HCT116 (cell line): ENCODE measurements at regions not wholly inside any gene's neighbourhood (a gene's known extent, or its start where the extent isn't known, plus 50 kb on each side); places are given as distances from the start of the nearest gene placed in this dataset.

ENCODE experiments used
- ATAC-seq: fragments of 200-7000 bp; cut with Tn5 transposase; 2 replicates; pipeline ENCODE4 v1.9.1; 2020; ENCODE audit warnings: mild to moderate bottlenecking, moderate library complexity
- BruUV-seq: library from RNA; stranded (reverse); fragments of 400-500 nt; replicated peaks from 2 replicates; lab custom pipeline; 2021; lab: Mats Ljungman, UMichigan
- CTCF ChIA-PET: fragments of 300-600 bp; sonication (Branson Sonifier 250); formaldehyde crosslinking; loops from one replicate; lab custom pipeline; 2021; ENCODE audit warnings: antibody characterized with exemption; lab: Charles Lee
- POLR2A ChIA-PET: fragments of 300-600, 350-600 bp; sonication (Branson Sonifier 250); formaldehyde crosslinking; loops from one replicate; lab custom pipeline; 2021; ENCODE audit warnings: antibody characterized with exemption; lab: Charles Lee
- RAD21 ChIA-PET, 2 experiments: fragments of 300-600 bp; sonication (Branson Sonifier 250); formaldehyde crosslinking; loops; one replicate each; lab custom pipeline; 2023; ENCODE audit warnings: low total read pairs in 2 of 2; ENCODE audit not compliant: uncharacterized antibody in 2 of 2, unreplicated experiment in 2 of 2, low non-redundant PET in 1 of 2; lab: Charles Lee
- DNase-seq: peaks from one replicate; pipeline ENCODE4 v3.0.0-alpha.2; 2010; ENCODE audit warnings: low read depth, low spot score
- H2AFZ ChIP-seq: fragments of 200-600 bp; shearing (Covaris generic), sonication (generic); 2 replicates; pipeline ENCODE4 v1.6.1; 2017; ENCODE audit warnings: low read depth, mixed run types, mixed read lengths, antibody characterized with exemption, low read length; ENCODE audit not compliant: poor library complexity, severe bottlenecking
- H3K27ac ChIP-seq: 2 replicates; pipeline ENCODE4 v1.5.1; 2012; ENCODE audit warnings: low read depth, low read length
- H3K27me3 ChIP-seq: fragments of 200-600 bp; sonication (generic); 2 replicates; pipeline ENCODE4 v1.6.1; 2016; ENCODE audit warnings: mixed run types, low read length, mixed read lengths; ENCODE audit not compliant: insufficient read depth
- H3K36me3 ChIP-seq, 2 experiments: fragments of 200-500 bp in 1 of 2; fragments of 200-600 bp in 1 of 2; sonication (Bioruptor generic) in 1 of 2; sonication (generic) in 1 of 2; 2 replicates each; pipeline versions ENCODE4 v1.5.1 to v1.6.1; 2014 to 2016; ENCODE audit warnings: low read length in 2 of 2, inconsistent platforms in 1 of 2, mixed read lengths in 1 of 2, mixed run types in 1 of 2; ENCODE audit not compliant: insufficient read depth in 2 of 2, control insufficient read depth in 1 of 2
- H3K4me1 ChIP-seq, 2 experiments: fragments of 200-600 bp in 1 of 2; sonication (generic) in 1 of 2; 2 replicates each; pipeline versions ENCODE4 v1.5.1 to v1.6.1; 2012 to 2017; ENCODE audit warnings: low read length in 2 of 2, inconsistent platforms in 1 of 2, mild to moderate bottlenecking in 1 of 2, mixed read lengths in 1 of 2, mixed run types in 1 of 2, moderate library complexity in 1 of 2; ENCODE audit not compliant: insufficient read depth in 2 of 2, control insufficient read depth in 1 of 2
- H3K4me2 ChIP-seq: fragments of 200-600 bp; sonication (generic); 2 replicates; pipeline ENCODE4 v1.6.1; 2017; ENCODE audit warnings: mixed run types, low read length, mixed read lengths
- H3K4me3 ChIP-seq, 2 experiments: fragments of 200-600 bp in 1 of 2; sonication (generic) in 1 of 2; replicated peaks in 1 of 2; 2 replicates each; pipeline ENCODE4 v1.5.1; 2011 to 2016; ENCODE audit warnings: low read length in 2 of 2, control low read depth in 1 of 2, low read depth in 1 of 2, mild to moderate bottlenecking in 1 of 2, mixed read lengths in 1 of 2, mixed run types in 1 of 2
- H3K79me2 ChIP-seq: fragments of 200-600 bp; sonication (generic); 2 replicates; pipeline ENCODE4 v1.6.1; 2017; ENCODE audit warnings: mild to moderate bottlenecking, mixed run types, low read length, moderate library complexity, mixed read lengths; ENCODE audit not compliant: insufficient read depth
- H3K9ac ChIP-seq: fragments of 200-600 bp; sonication (generic); 2 replicates; pipeline ENCODE4 v1.6.1; 2016; ENCODE audit warnings: low read length, mixed read lengths
- H3K9me2 ChIP-seq: fragments of 200-600 bp; sonication (generic), shearing (Covaris generic); 2 replicates; pipeline ENCODE4 v1.6.1; 2017; ENCODE audit warnings: mixed run types, mild to moderate bottlenecking, moderate library complexity; ENCODE audit not compliant: insufficient read depth
- H3K9me3 ChIP-seq, 2 experiments: fragments of 200-500 bp in 1 of 2; fragments of 200-600 bp in 1 of 2; sonication (Bioruptor generic) in 1 of 2; sonication (generic) in 1 of 2; 2 replicates each; pipeline ENCODE4 v1.6.1; 2014 to 2017; ENCODE audit warnings: low read length in 2 of 2, mixed read lengths in 2 of 2, inconsistent platforms in 1 of 2, low read depth in 1 of 2, mild to moderate bottlenecking in 1 of 2, mixed run types in 1 of 2, moderate library complexity in 1 of 2; ENCODE audit not compliant: control insufficient read depth in 1 of 2, insufficient read depth in 1 of 2
- H4K20me1 ChIP-seq: fragments of 200-600 bp; sonication (generic), shearing (Covaris generic); 2 replicates; pipeline ENCODE4 v1.6.1; 2017; ENCODE audit warnings: mixed run types, mild to moderate bottlenecking, moderate library complexity; ENCODE audit not compliant: insufficient read depth
- CEBPB ChIP-seq: IDR thresholded peaks from 2 replicates; pipeline ENCODE4 v1.6.1; 2012; ENCODE audit warnings: low read depth
- EGR1 ChIP-seq: IDR thresholded peaks from 2 replicates; pipeline ENCODE4 v1.6.1; 2012; ENCODE audit warnings: low read depth
- EZH2phosphoT487 ChIP-seq: fragments of 200-600 bp; IDR thresholded peaks from 2 replicates; pipeline ENCODE4 v1.6.1; 2018; ENCODE audit warnings: antibody characterized with exemption, borderline replicate concordance
- FOSL1 ChIP-seq: IDR thresholded peaks from 2 replicates; pipeline ENCODE4 v1.6.1; 2012; ENCODE audit warnings: low read depth
- JUND ChIP-seq: IDR thresholded peaks from 2 replicates; pipeline ENCODE4 v1.6.1; 2012
- POLR2AphosphoS5 ChIP-seq: IDR thresholded peaks from 2 replicates; pipeline ENCODE4 v1.6.1; 2011; ENCODE audit warnings: mild to moderate bottlenecking, low read depth, low read length, moderate library complexity
- RAD21 ChIP-seq: IDR thresholded peaks from 2 replicates; pipeline ENCODE4 v1.6.1; 2012; ENCODE audit warnings: low read depth, mild to moderate bottlenecking
- SRF ChIP-seq: IDR thresholded peaks from 2 replicates; pipeline ENCODE4 v1.6.1; 2012; ENCODE audit warnings: low read depth
- YY1 ChIP-seq: IDR thresholded peaks from 2 replicates; pipeline ENCODE4 v1.6.1; 2011; ENCODE audit warnings: low read length, low read depth, moderate library complexity, mild to moderate bottlenecking; ENCODE audit not compliant: insufficient replicate concordance; ENCODE audit errors: extremely low read depth
- ZFX ChIP-seq: fragments of 450-650 bp; IDR thresholded peaks from 2 replicates; pipeline ENCODE4 v1.6.1; 2017
- intact Hi-C: fragments of 100-400 bp; cut with micrococcal nuclease; formaldehyde crosslinking; loops from 2 replicates; pipeline ENCODE4 v1.10.0; 2022
- TF ChIP-seq, protein P1 (sequence below), 3 experiments: fragments of 200-600 bp in 1 of 3; sonication (generic) in 1 of 3; IDR thresholded peaks in 2 of 3; conservative IDR thresholded peaks in 1 of 3; 2 replicates each; pipeline ENCODE4 v1.5.1; 2012 to 2017; ENCODE audit warnings: low read depth in 2 of 3, low read length in 2 of 3, antibody characterized with exemption in 1 of 3, borderline replicate concordance in 1 of 3, control low read depth in 1 of 3, mild to moderate bottlenecking in 1 of 3, mixed read lengths in 1 of 3, mixed run types in 1 of 3, moderate library complexity in 1 of 3; ENCODE audit not compliant: insufficient read depth in 1 of 3
- TF ChIP-seq, protein P2 (sequence below): IDR thresholded peaks from 2 replicates; pipeline ENCODE4 v1.6.1; 2012
- TF ChIP-seq, protein P3 (sequence below): IDR thresholded peaks from 2 replicates; pipeline ENCODE4 v1.6.1; 2011; ENCODE audit warnings: mild to moderate bottlenecking, low read length, moderate library complexity; ENCODE audit not compliant: insufficient replicate concordance; ENCODE audit errors: extremely low read depth

DNA sequence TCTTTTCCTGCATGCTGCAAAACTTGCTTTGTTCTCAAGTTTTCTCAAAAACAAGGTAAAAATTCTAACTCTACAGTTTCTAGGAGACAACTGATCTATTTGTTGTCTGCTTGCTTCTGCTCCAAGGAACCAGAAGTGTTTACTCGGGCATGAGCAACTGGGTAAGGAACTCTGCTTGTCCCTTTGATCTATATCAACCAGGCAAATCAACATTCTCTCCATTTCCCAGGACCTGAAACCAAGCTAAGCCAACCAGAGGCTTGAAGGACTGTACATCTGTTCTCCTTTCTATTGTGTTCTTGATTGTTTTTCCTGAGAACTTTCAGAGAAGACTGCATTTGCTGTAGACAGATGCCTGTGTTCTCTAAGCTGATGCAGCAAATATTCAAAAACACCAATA, 335.0 kb upstream of the KCNH7 start:
- H4K20me1 ChIP-seq = no peaks in the 10 kb centered on the region
- H3K36me3 ChIP-seq = no peaks in the 10 kb centered on the region
- no peaks in the 10 kb centered on the region for H3K9me2 ChIP-seq
- ChIA-PET POLR2A (no interaction called here), CTCF (no interaction called here), RAD21 (no interaction called here)
- no peak overlapping the region for H3K9ac ChIP-seq
- intact Hi-C loops = no loop called here
- no peak overlapping the region for H2AFZ ChIP-seq
- TF ChIP-seq, protein P1, sequence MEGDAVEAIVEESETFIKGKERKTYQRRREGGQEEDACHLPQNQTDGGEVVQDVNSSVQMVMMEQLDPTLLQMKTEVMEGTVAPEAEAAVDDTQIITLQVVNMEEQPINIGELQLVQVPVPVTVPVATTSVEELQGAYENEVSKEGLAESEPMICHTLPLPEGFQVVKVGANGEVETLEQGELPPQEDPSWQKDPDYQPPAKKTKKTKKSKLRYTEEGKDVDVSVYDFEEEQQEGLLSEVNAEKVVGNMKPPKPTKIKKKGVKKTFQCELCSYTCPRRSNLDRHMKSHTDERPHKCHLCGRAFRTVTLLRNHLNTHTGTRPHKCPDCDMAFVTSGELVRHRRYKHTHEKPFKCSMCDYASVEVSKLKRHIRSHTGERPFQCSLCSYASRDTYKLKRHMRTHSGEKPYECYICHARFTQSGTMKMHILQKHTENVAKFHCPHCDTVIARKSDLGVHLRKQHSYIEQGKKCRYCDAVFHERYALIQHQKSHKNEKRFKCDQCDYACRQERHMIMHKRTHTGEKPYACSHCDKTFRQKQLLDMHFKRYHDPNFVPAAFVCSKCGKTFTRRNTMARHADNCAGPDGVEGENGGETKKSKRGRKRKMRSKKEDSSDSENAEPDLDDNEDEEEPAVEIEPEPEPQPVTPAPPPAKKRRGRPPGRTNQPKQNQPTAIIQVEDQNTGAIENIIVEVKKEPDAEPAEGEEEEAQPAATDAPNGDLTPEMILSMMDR (IDR thresholded peaks at IDR 0.05 in 2 of 3, conservative IDR thresholded peaks at IDR 0.05 in 1 of 3; ENCODE audit: borderline replicate concordance in 1 of 3, insufficient read depth in 1 of 3, low read depth in 2 of 3, low read length in 2 of 3) = no peak
- TF ChIP-seq RAD21 (no peak), EZH2phosphoT487 (no peak)
- H3K79me2 ChIP-seq = no peaks in the 10 kb centered on the region
- H3K4me1 ChIP-seq = no peaks in the 10 kb centered on the region
- H3K4me2 ChIP-seq = no peak overlapping the region
- no peak overlapping the region for H3K27ac ChIP-seq
- DNase-seq (no peak), ATAC-seq (no peak)
- H3K27me3 ChIP-seq = peaks cover 21% of the 10 kb centered on the region
- no TSS peak for BruUV-seq
- no peaks in the 10 kb centered on the region for H3K9me3 ChIP-seq
- no peak overlapping the region for H3K4me3 ChIP-seq

DNA sequence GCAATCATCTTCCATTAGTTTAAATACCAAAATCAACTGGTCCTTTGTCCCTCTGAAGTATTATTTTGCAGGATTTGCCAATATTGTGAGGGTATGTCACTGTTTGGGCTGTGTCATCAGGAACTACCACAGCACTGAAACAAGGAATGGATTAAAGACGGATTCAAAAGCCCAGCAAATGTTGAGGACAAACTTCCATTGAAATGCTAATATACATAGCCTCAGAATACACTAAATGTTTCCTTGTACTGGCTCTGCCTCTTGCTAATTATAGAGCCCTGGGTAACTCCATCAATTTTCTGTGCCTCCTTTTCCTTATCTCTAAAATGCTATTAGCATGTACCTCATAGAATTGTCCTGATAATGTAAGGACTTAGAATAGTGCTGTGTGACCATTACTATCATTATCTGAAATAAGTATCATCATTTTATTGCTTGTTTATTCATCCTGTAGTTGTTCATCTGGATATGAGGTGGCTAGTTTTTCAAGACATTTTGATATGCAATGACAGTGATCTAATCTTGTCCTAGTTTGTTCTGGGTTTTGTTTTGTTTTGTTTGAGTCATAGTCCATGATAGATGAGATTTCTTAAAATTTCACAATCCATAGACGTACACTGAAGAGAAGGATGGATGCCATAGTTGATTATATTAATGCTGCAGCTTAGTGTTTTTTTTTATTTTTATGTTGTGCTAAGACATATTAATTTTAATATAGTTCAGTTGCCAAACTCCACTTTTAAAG, 333.4 kb upstream of the KCNH7 start:
- intact Hi-C loops = no loop called here
- ChIA-PET RAD21 (no interaction called here), POLR2A (no interaction called here), CTCF (no interaction called here)
- Histone ChIP-seq H3K27ac (no peak overlapping the region), H3K27me3 (peaks cover 25% of the 10 kb centered on the region), H3K9ac (no peak overlapping the region), H3K9me2 (no peaks in the 10 kb centered on the region), H3K79me2 (no peaks in the 10 kb centered on the region), H3K4me3 (no peak overlapping the region), H2AFZ (no peak overlapping the region), H3K4me2 (no peak overlapping the region), H3K36me3 (no peaks in the 10 kb centered on the region)
- no peak for DNase-seq
- no peak for TF ChIP-seq FOSL1
- TF ChIP-seq EZH2phosphoT487 = no peak
- TF ChIP-seq SRF = no peak
- no peak for TF ChIP-seq EGR1
- no peak for TF ChIP-seq ZFX
- no peak for TF ChIP-seq RAD21
- no peak for TF ChIP-seq YY1
- TF ChIP-seq, protein P2, sequence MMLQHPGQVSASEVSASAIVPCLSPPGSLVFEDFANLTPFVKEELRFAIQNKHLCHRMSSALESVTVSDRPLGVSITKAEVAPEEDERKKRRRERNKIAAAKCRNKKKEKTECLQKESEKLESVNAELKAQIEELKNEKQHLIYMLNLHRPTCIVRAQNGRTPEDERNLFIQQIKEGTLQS = no peak
- TF ChIP-seq POLR2AphosphoS5 = no peak
- no peak for TF ChIP-seq JUND
- TF ChIP-seq, protein P3, sequence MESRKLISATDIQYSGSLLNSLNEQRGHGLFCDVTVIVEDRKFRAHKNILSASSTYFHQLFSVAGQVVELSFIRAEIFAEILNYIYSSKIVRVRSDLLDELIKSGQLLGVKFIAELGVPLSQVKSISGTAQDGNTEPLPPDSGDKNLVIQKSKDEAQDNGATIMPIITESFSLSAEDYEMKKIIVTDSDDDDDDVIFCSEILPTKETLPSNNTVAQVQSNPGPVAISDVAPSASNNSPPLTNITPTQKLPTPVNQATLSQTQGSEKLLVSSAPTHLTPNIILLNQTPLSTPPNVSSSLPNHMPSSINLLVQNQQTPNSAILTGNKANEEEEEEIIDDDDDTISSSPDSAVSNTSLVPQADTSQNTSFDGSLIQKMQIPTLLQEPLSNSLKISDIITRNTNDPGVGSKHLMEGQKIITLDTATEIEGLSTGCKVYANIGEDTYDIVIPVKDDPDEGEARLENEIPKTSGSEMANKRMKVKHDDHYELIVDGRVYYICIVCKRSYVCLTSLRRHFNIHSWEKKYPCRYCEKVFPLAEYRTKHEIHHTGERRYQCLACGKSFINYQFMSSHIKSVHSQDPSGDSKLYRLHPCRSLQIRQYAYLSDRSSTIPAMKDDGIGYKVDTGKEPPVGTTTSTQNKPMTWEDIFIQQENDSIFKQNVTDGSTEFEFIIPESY = no peak
- no peak for TF ChIP-seq CEBPB
- TF ChIP-seq, all 23 proteins: peak for 0
- no TSS peak for BruUV-seq
- Histone ChIP-seq H3K4me1 (no peaks in the 10 kb centered on the region), H4K20me1 (no peaks in the 10 kb centered on the region), H3K9me3 (no peaks in the 10 kb centered on the region)
- ATAC-seq = no peak
